OCI-LY3 (cell line): ENCODE measurements at regions not wholly inside any gene's neighbourhood (a gene's known extent, or its start where the extent isn't known, plus 50 kb on each side); places are given as distances from the start of the nearest gene placed in this dataset.

Experiments
- EZH2phosphoT487 ChIP-seq: fragments of 200-600 bp; shearing (Covaris generic); IDR thresholded peaks from 2 replicates; pipeline ENCODE4 v1.6.1; 2018; ENCODE audit warnings: antibody characterized with exemption, mixed run types, low read depth
- TF ChIP-seq, protein P1 (sequence below): fragments of 200-600, 300-600 bp; sonication (generic); IDR thresholded peaks from 2 replicates; pipeline ENCODE4 v1.5.1; 2014; ENCODE audit warnings: antibody characterized with exemption, low read length, low read depth

DNA sequence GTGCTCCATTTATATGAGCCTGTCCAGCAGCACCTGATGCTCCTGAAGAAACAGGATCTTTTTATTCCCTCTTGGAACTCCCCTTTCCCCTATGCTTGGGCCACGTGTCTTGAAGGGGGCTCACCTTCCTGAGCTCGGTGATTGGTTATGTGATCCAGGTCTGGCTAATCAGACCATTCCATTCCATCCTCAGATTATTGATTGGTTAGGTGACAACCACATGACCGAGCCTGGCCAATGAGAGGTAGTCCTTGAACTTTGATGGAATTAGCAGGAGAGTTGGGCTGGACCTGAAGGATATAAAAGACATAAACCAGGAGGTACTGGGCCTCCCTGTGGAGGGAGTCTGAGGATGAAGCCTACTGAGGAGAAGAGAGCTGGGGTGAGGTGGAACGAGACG, 216.6 kb upstream of the LHX5 start:
- TF ChIP-seq, protein P1, sequence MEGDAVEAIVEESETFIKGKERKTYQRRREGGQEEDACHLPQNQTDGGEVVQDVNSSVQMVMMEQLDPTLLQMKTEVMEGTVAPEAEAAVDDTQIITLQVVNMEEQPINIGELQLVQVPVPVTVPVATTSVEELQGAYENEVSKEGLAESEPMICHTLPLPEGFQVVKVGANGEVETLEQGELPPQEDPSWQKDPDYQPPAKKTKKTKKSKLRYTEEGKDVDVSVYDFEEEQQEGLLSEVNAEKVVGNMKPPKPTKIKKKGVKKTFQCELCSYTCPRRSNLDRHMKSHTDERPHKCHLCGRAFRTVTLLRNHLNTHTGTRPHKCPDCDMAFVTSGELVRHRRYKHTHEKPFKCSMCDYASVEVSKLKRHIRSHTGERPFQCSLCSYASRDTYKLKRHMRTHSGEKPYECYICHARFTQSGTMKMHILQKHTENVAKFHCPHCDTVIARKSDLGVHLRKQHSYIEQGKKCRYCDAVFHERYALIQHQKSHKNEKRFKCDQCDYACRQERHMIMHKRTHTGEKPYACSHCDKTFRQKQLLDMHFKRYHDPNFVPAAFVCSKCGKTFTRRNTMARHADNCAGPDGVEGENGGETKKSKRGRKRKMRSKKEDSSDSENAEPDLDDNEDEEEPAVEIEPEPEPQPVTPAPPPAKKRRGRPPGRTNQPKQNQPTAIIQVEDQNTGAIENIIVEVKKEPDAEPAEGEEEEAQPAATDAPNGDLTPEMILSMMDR, result no peak
- no peak for TF ChIP-seq EZH2phosphoT487
